HFFc6 (cell line): ENCODE measurements at regions not wholly inside any gene's neighbourhood (a gene's known extent, or its start where the extent isn't known, plus 50 kb on each side); places are given as distances from the start of the nearest gene placed in this dataset.

Source experiments
- DNase-seq: peaks from one replicate; pipeline ENCODE4 v3.0.0-alpha.2; 2018
- H3K27ac Mint-ChIP-seq: 2 replicates; pipeline ENCODE4 v1.8.0; 2020; ENCODE audit warnings: mild to moderate bottlenecking, mixed read lengths
- H3K27me3 Mint-ChIP-seq: 2 replicates; pipeline ENCODE4 v1.8.0; 2021; ENCODE audit warnings: mild to moderate bottlenecking, moderate library complexity, mixed read lengths; ENCODE audit not compliant: insufficient read depth
- H3K36me3 Mint-ChIP-seq: 2 replicates; pipeline ENCODE4 v1.8.0; 2021; ENCODE audit warnings: low read depth, mixed read lengths
- H3K4me1 Mint-ChIP-seq: 2 replicates; pipeline ENCODE4 v1.8.0; 2020; ENCODE audit warnings: low read depth, mixed read lengths
- H3K4me3 Mint-ChIP-seq: 2 replicates; pipeline ENCODE4 v1.8.0; 2020; ENCODE audit warnings: mild to moderate bottlenecking, moderate library complexity, mixed read lengths
- H3K9me3 Mint-ChIP-seq: 2 replicates; pipeline ENCODE4 v1.8.0; 2020; ENCODE audit warnings: mild to moderate bottlenecking, mixed read lengths
- TF ChIP-seq, protein P1 (sequence below): fragments of 200-600 bp; sonication (generic); IDR thresholded peaks from 2 replicates; pipeline ENCODE4 v1.5.0; 2021; ENCODE audit warnings: antibody characterized with exemption, mild to moderate bottlenecking

DNA sequence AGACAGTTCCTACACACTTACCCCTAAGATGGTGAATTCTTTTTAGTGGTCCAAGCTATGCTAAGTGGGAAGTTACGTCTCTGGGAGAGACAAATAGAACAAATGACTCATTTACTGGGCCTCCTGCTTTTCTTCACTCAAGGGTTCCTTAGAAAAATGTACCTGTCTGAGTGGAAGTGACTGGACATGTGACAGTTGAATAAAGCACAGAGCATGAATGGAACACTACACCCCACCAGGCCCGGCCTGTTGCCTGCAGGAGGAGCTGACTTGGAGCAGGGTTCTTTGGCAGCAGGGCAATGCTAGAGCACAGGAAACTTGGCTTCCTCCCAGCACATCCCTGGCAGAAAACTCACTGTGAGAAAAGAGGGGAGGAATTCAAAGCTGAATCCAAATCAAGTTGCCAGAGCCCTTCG, 451.0 kb upstream of the SETBP1 start:
- Mint-ChIP-seq H3K9me3 (peaks cover 29% of the 10 kb centered on the region), H3K27me3 (no peaks in the 10 kb centered on the region), H3K27ac (no peak overlapping the region), H3K4me1 (no peaks in the 10 kb centered on the region), H3K36me3 (no peaks in the 10 kb centered on the region), H3K4me3 (no peak overlapping the region)
- TF ChIP-seq, protein P1, sequence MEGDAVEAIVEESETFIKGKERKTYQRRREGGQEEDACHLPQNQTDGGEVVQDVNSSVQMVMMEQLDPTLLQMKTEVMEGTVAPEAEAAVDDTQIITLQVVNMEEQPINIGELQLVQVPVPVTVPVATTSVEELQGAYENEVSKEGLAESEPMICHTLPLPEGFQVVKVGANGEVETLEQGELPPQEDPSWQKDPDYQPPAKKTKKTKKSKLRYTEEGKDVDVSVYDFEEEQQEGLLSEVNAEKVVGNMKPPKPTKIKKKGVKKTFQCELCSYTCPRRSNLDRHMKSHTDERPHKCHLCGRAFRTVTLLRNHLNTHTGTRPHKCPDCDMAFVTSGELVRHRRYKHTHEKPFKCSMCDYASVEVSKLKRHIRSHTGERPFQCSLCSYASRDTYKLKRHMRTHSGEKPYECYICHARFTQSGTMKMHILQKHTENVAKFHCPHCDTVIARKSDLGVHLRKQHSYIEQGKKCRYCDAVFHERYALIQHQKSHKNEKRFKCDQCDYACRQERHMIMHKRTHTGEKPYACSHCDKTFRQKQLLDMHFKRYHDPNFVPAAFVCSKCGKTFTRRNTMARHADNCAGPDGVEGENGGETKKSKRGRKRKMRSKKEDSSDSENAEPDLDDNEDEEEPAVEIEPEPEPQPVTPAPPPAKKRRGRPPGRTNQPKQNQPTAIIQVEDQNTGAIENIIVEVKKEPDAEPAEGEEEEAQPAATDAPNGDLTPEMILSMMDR, result no peak
- DNase-seq, result no peak

DNA sequence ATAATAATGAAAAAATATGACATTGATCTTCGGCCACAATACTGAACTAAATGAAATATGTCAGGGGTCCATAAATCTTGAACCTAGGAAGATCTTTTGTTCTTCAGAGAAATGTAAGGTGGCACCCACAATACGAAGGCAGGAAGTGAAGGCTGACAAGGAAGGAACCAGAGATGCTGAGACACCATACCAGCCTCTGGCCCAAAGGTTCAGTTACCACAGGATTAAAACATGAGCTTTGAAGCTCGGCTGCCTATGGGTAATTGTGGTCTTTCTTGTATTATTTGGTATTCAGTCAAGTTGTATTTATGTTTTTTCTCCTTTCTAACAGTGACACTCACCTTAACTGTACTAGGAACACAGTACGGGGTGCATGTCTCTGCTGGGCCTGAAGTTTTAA, 448.8 kb upstream of the SETBP1 start:
- H3K9me3 Mint-ChIP-seq, result peaks cover 17% of the 10 kb centered on the region
- TF ChIP-seq, protein P1, result no peak
- H3K27ac Mint-ChIP-seq, result no peak overlapping the region
- no peak overlapping the region for H3K4me3 Mint-ChIP-seq
- H3K4me1 Mint-ChIP-seq, result no peaks in the 10 kb centered on the region
- no peak for DNase-seq
- no peaks in the 10 kb centered on the region for H3K36me3 Mint-ChIP-seq
- no peaks in the 10 kb centered on the region for H3K27me3 Mint-ChIP-seq

DNA sequence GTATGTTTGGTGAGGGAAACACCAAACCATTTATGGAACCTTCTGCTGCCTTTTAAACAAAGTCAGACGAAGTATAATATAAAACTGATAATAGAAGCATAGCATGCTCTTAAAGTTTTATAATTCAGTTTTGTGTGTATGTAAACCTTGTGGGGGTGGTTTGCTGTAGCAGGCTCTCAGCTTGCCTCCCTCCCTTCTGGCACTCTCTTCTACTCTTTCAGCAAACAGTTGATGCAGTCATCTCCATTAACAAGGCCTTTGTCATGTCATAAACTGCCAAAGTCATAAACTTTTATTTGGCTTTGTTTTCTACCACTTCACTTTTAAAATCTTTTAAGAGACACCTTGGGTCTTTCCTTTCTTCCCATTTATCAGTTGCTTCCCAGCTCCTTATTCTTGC, 448.2 kb upstream of the SETBP1 start:
- no peak for DNase-seq
- Mint-ChIP-seq H3K36me3 (no peaks in the 10 kb centered on the region), H3K4me1 (no peaks in the 10 kb centered on the region), H3K27ac (no peak overlapping the region), H3K27me3 (no peaks in the 10 kb centered on the region), H3K9me3 (peaks cover 16% of the 10 kb centered on the region), H3K4me3 (no peak overlapping the region)
- TF ChIP-seq, protein P1, result no peak

DNA sequence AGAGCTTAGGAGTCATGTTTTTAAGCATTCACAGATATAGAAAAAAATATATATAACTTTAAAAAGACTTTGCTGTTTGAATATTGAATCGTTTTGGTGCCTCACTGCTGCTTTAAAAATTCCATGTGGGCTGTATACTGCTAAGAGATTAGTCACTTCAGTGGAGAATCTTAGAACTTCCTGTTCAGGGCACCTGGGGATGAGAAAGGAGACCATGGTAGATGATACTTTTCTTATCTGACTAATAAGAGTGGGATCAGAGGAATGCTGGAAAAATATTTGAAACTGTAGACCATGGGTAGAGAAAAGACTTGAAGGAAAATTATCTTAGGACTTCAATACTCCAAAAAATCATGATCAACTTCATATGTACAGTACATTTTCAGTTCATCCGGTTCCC, 442.2 kb upstream of the SETBP1 start:
- Mint-ChIP-seq H3K4me1 (no peaks in the 10 kb centered on the region), H3K27me3 (no peaks in the 10 kb centered on the region), H3K27ac (no peak overlapping the region), H3K4me3 (no peak overlapping the region), H3K9me3 (peaks cover 28% of the 10 kb centered on the region), H3K36me3 (no peaks in the 10 kb centered on the region)
- TF ChIP-seq, protein P1, result no peak
- DNase-seq, result no peak

DNA sequence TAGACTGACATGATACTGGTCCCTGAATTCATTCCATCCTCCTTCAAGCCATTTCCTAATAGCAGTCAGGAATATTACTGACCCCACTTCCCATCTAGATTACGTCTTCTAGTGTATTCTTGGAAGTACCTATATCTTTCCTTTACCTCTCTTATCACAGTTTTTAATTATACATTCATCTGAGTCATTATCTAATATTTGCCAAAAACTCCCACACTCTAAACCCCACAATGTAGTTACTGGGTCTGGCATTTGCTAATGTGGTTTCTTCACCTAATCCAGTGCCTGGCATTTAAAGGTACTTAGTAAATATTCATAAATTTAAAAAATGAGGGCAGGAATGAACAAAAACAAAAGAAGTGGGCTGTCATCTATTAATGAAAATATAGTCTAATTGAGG, 441.8 kb upstream of the SETBP1 start:
- no peak overlapping the region for H3K27ac Mint-ChIP-seq
- TF ChIP-seq, protein P1, result no peak
- no peak overlapping the region for H3K4me3 Mint-ChIP-seq
- peaks cover 24% of the 10 kb centered on the region for H3K9me3 Mint-ChIP-seq
- H3K4me1 Mint-ChIP-seq, result no peaks in the 10 kb centered on the region
- H3K36me3 Mint-ChIP-seq, result no peaks in the 10 kb centered on the region
- no peak for DNase-seq
- H3K27me3 Mint-ChIP-seq, result no peaks in the 10 kb centered on the region

DNA sequence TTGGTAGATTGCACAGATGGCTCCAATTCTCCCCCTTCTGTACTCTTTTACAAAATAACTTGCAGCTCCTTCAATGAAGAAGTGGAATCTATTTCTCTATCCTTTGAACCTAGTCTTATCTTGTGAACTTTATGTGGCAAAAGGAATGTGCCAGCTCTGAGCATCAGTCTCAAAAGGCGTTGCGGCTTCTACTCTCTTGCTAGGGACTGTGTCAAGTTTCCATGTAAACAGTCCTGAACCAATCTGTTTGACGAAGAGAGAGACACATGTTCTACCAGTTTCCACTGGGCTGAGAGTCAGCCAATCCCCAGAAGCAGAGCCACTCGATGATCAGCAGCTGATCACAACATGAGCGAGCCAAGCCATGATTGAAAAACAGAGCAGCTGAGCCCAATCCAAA, 439.7 kb upstream of the SETBP1 start:
- Mint-ChIP-seq H3K27me3 (no peaks in the 10 kb centered on the region), H3K4me3 (no peak overlapping the region), H3K4me1 (no peaks in the 10 kb centered on the region), H3K9me3 (peaks cover 24% of the 10 kb centered on the region), H3K36me3 (no peaks in the 10 kb centered on the region), H3K27ac (no peak overlapping the region)
- TF ChIP-seq, protein P1, result no peak
- no peak for DNase-seq
